ENCODE measurements at regions not wholly inside any gene's neighbourhood (a gene's known extent, or its start where the extent isn't known, plus 50 kb on each side); places are given as distances from the start of the nearest gene placed in this dataset.

- Histone ChIP-seq H3K27ac (no peak overlapping the region), H3K4me3 (no peak overlapping the region)
Observed at GRCh38 chr15:69505956-69506556, 53.4 kb downstream of the RPLP1 start.

GRCh38 chr15:69508659-69509058 is 56.0 kb downstream of the RPLP1 start:
- no peak overlapping the region for H3K27ac ChIP-seq
- no peak overlapping the region for H3K4me3 ChIP-seq

- Histone ChIP-seq H3K27ac (no peak overlapping the region), H3K4me3 (no peak overlapping the region)
Observed at GRCh38 chr15:69509131-69509530, 56.5 kb downstream of the RPLP1 start.

GRCh38 chr15:69510556-69510955 is 57.9 kb downstream of the RPLP1 start:
- no peak overlapping the region for H3K4me3 ChIP-seq
- no peak overlapping the region for H3K27ac ChIP-seq

GRCh38 chr15:69511015-69511414 is 58.4 kb downstream of the RPLP1 start:
- H3K27ac ChIP-seq = no peak overlapping the region
- H3K4me3 ChIP-seq = no peak overlapping the region

- no peak overlapping the region for H3K27ac ChIP-seq
- no peak overlapping the region for H3K4me3 ChIP-seq
Observed at GRCh38 chr15:69511716-69512340, 59.2 kb downstream of the RPLP1 start.

GRCh38 chr15:69513450-69513960 is 60.9 kb downstream of the RPLP1 start:
- Histone ChIP-seq H3K27ac (no peak overlapping the region), H3K4me3 (no peak overlapping the region)

- H3K4me3 ChIP-seq = no peak overlapping the region
- H3K27ac ChIP-seq = no peak overlapping the region
Observed at GRCh38 chr15:69513986-69514385, 61.4 kb downstream of the RPLP1 start.

- Histone ChIP-seq H3K4me3 (no peak overlapping the region), H3K27ac (no peak overlapping the region)
Observed at GRCh38 chr15:69515508-69515907, 62.9 kb downstream of the RPLP1 start.

- H3K4me3 ChIP-seq = no peak overlapping the region
- no peak overlapping the region for H3K27ac ChIP-seq
Observed at GRCh38 chr15:69515926-69516325, 63.3 kb downstream of the RPLP1 start.

- no peak overlapping the region for H3K4me3 ChIP-seq
Observed at GRCh38 chr15:69517052-69517451, 64.4 kb downstream of the RPLP1 start.

GRCh38 chr15:69518806-69519205 is 66.2 kb downstream of the RPLP1 start:
- Histone ChIP-seq H3K27ac (no peak overlapping the region), H3K4me3 (no peak overlapping the region)

More at GRCh38 chr15:69517052-69517451, 64.4 kb downstream of the RPLP1 start:
- no peak overlapping the region for H3K27ac ChIP-seq

- Histone ChIP-seq H3K4me3 (no peak overlapping the region), H3K27ac (no peak overlapping the region)
Observed at GRCh38 chr15:69520067-69520466, 67.4 kb downstream of the RPLP1 start.

- H3K27ac ChIP-seq = no peak overlapping the region
- no peak overlapping the region for H3K4me3 ChIP-seq
Observed at GRCh38 chr15:69522361-69522760, 69.7 kb downstream of the RPLP1 start.

GRCh38 chr15:69523010-69524001 is 70.7 kb downstream of the RPLP1 start:
- Histone ChIP-seq H3K4me3 (no peak overlapping the region), H3K27ac (no peak overlapping the region)

GRCh38 chr15:69524296-69524695 is 71.7 kb downstream of the RPLP1 start:
- no peak overlapping the region for H3K27ac ChIP-seq
- no peak overlapping the region for H3K4me3 ChIP-seq

- no peak overlapping the region for H3K27ac ChIP-seq
- H3K4me3 ChIP-seq = no peak overlapping the region
Observed at GRCh38 chr15:69524814-69525213, 72.2 kb downstream of the RPLP1 start.

GRCh38 chr15:69525543-69525942 is 72.9 kb downstream of the RPLP1 start:
- Histone ChIP-seq H3K4me3 (no peak overlapping the region), H3K27ac (no peak overlapping the region)

- Histone ChIP-seq H3K27ac (no peak overlapping the region), H3K4me3 (no peak overlapping the region)
Observed at GRCh38 chr15:69526081-69527061, 73.8 kb downstream of the RPLP1 start.

Measured in skin epidermis (tissue), 12 donors.